ENCODE measurements at regions not wholly inside any gene's neighbourhood (a gene's known extent, or its start where the extent isn't known, plus 50 kb on each side); places are given as distances from the start of the nearest gene placed in this dataset.

- intact Hi-C loops (cut with DNase I): no loop called here
- no peak for DNase-seq (ENCODE audit: low spot score)
Observed at GRCh38 chr21:16678429-16679160, 834.2 kb upstream of the CXADR start.

DNA sequence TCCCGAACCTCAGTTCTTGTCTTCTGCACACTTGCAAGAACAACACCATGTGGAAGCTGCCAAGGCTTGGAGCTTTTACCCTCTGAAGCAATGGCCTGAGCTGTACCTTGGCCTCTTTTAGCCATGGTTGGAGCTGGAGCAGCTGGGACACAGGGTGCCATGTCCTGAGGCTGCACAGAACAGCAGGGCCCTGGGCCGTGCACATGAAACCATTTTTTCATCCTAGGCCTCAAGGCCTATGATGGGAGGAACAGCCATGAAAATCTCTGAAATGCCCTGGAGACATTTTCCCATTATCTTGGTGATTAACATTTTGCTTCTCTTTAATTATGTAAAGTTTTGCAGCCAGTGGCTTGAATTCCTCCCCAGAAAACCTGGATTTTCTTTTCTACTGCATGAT, 817.8 kb upstream of the CXADR start:
- intact Hi-C loops (cut with DNase I): no loop called here
- DNase-seq (ENCODE audit: low spot score): no peak

DNA sequence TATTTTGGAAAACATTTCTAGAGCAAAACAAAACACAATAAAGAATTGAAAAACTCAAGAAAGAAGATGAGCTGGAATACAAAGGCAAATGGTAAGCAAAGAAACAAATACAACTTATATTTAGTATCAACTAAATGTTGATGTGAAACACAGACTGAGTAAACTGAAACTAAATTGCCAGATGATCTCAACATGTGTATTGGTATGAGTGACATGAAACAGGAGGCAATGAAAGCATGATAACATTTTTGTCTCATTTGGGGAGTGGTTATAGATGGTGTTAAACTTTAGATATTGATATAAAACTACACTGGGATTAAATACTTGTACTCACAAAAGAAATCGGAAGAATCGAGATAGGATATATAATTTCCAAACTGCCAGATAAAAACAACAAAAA, 805.6 kb upstream of the CXADR start:
- no peak for DNase-seq (ENCODE audit: low spot score)
- intact Hi-C loops (cut with DNase I): no loop called here

GRCh38 chr21:16708101-16708835, 804.6 kb upstream of the CXADR start:
- intact Hi-C loops (cut with DNase I): no loop called here
- no peak for DNase-seq (ENCODE audit: low spot score)

GRCh38 chr21:16709866-16710550, 802.8 kb upstream of the CXADR start:
- intact Hi-C loops (cut with DNase I): no loop called here
- no peak for DNase-seq (ENCODE audit: low spot score)

DNA sequence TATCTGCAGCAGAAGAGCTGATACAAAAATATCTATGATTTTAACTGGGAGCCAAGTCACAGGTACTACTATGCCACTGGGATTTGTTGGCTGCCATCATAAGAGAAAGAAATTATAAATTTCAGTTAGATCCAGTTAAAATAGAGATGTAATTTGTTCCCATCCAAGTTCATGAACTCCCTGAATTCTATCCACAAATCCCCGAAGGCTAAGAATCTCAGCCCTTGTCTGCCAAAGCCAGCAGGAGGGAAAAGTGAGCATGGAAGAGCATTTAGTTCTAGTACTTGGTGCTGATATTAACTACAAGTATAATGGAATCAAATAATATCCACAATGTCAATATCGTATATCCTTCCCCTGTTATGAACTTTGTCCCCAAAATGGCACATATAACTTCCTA, 801.1 kb upstream of the CXADR start:
- intact Hi-C loops (cut with DNase I): no loop called here

DNA sequence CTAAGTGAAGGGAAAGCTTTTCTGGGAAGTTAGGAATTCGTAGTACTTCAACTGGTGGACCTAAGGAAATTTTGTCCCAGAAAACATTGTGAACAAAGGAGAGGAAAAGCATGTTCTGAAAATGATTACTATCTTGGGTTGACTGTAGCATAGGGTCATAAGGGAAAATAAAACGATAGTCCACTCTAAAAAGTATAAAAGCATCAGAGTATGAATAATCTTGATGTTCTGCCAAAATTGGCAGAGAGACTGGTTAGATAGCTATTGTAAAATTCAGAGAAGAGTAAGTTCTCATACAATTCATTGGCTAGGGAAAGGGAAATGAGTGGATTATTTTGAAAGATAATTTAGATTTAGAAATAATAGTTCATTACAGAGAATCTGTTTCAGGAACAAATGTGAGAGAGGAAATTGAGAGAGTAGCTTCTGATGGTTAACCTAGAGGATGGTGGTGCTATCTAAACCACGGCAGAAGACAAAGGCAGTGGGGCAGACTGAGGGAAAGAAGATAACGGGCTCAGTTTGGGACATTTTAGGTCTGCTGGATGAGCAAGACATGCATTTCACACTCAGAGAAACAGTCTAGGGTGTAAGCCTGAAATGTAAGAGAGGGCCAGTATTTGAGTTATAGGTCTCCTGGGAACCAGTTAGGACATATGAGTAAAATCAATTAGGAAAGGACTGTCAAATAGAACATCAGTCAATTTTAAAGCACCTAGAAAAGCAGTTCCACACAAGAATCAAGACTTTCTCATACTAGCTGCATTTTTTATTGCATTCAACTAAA, 799.3 kb upstream of the CXADR start:
- intact Hi-C loops (cut with DNase I): no loop called here
- no peak for DNase-seq (ENCODE audit: low spot score)

More for the DNA sequence above, 801.1 kb upstream of the CXADR start:
- no peak for DNase-seq (ENCODE audit: low spot score)

GRCh38 chr21:16740511-16740910, 772.3 kb upstream of the CXADR start:
- intact Hi-C loops (cut with DNase I): no loop called here
- no peak for DNase-seq (ENCODE audit: low spot score)

GRCh38 chr21:16741141-16741665, 771.6 kb upstream of the CXADR start:
- intact Hi-C loops (cut with DNase I): no loop called here

DNA sequence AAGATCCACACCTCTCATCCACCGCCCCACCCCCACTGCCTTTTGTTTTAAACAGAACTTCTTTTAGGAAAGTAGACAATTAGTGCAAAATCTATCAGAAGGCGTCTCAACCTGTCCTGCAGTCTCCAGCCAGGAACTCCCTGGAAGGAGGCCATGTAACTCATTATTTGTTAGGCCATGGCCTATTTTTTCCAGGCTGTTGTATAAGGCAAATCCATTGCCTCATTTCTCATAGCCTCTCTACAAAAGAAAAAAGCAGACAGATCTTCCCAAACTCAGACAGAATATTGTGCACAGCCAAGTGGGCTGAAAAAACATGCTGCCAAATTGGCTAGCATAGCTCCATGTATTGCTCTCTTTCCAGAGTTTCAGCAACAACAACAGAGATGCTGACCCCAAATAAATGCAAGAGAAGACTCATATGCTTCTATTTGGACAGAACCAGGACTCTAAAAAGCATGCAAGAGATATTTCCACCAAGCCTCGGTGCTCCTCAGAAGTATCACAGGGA, 770.7 kb upstream of the CXADR start:
- intact Hi-C loops (cut with DNase I): no loop called here
- DNase-seq (ENCODE audit: low spot score): no peak

More at GRCh38 chr21:16741141-16741665, 771.6 kb upstream of the CXADR start:
- no peak for DNase-seq (ENCODE audit: low spot score)

- intact Hi-C loops (cut with DNase I): no loop called here
- DNase-seq (ENCODE audit: low spot score): no peak
Observed at GRCh38 chr21:16742741-16743140, 770.1 kb upstream of the CXADR start.

GRCh38 chr21:16743317-16743716, 769.5 kb upstream of the CXADR start:
- intact Hi-C loops (cut with DNase I): no loop called here

DNA sequence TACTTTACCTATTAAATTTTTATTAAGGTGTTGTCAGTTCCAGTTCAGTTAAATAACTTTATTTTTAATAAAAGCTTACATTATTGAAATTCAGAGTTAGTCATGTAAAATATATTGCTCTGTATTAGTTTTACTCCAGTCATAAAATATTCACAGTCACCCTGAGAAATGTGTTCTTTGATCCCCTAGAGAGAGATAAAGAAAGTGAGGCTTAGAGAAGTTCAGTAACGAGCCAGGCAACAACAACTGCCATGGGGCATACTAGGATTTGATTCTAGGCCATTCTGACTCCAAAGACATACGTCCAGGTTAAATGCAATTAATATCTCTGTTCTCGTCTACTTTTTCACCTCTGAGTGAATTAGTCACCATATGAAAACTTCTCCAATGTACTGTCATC, 761.9 kb upstream of the CXADR start:
- DNase-seq (ENCODE audit: low spot score): no peak
- intact Hi-C loops (cut with DNase I): no loop called here

More at GRCh38 chr21:16743317-16743716, 769.5 kb upstream of the CXADR start:
- DNase-seq (ENCODE audit: low spot score): no peak

DNA sequence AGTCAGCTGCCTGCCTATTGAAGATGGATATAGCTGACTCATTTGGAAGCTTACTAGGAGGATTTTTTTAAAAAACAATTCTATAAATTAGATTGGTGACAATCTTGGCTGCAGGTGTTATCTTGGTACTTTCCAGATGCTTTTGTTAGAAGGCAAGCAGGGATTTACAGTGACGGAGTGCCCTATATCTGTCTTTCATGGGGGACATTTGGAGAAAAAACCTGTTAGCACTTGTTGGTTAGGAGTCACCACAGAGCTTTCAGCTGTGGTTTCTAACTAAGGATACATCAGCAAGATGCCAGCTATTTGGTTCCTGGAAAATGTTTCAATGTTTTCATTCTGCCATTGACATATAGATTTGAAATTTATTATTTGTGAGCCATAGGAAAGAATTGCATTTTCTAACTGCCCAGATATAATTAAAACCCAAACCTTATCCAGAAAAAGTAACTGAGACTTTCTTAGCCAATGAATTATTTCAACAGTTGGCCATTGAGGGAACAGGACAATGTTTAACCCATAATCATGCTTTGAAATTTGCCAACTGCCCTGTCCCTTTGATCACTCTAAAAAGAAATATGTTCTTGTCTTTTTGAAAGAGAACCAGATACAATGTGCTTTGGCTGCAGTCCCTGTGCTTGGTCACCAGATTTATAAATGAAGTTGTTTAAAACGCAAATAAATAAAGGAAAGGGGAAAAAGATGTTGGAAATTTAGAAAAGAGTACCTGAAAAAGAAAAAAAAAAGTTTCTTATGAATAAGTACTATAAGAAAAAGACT, 761.0 kb upstream of the CXADR start:
- intact Hi-C loops (cut with DNase I): no loop called here
- no peak for DNase-seq (ENCODE audit: low spot score)

DNA sequence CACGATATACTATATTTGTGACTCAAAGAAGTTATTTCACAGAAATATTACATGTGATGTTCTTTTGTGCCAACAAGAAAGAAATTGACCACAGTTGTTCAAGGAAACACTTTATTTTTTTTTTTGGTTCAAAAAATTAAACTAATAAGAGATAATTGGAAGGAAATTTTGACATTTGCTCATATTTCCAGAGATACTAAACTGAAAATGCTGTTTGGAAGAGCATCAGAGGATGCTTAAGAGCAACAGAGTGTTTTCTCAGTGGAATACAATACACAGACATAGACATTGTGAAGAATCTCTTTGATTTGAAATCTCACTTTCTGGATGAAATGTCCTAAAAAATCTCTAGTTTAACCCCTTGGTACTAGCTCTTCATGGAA, 760.4 kb upstream of the CXADR start:
- intact Hi-C loops (cut with DNase I): no loop called here
- DNase-seq (ENCODE audit: low spot score): no peak

DNA sequence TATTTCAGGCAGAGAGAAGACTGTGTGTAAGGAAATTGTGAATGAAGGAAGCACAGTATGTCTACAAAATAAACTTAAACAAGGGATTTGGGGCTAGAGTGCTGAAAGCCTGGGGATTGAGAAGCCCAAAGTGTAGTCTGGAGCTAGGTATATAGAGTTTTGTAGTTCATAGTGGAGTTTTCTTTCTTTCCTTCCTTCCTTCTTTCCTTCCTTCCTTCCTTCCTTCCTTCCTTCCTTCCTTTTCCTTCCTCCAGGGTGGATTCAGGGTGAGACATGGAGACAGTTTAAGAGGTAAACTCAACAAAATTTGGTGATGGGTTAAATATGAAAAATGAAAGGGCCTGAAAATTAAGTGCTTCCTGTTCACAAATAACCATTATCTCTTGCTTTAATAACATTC, 757.8 kb upstream of the CXADR start:
- no peak for DNase-seq (ENCODE audit: low spot score)
- intact Hi-C loops (cut with DNase I): no loop called here

- intact Hi-C loops (cut with DNase I): no loop called here
- no peak for DNase-seq (ENCODE audit: low spot score)
Observed at GRCh38 chr21:16767201-16767600, 745.6 kb upstream of the CXADR start.

DNA sequence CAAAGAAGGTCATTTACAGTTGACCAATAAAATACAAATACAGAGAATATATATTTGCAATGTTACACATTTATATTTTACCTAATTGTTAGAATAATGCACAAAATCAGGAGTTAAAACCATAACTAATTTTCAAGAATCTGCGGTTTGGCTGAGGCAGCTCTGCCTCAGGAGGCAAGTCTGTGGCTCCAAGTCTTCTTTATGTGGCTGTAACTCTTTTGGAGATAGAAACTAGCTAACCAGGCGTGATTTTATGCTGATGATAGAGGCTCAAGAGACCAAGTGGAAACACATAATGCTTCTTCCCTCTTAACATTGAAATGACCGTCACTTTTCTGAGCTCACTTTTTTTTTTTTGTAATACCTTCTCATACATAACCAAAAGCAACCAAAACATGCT, 744.7 kb upstream of the CXADR start:
- no peak for DNase-seq (ENCODE audit: low spot score)
- intact Hi-C loops (cut with DNase I): no loop called here

- intact Hi-C loops (cut with DNase I): no loop called here
- no peak for DNase-seq (ENCODE audit: low spot score)
Observed at GRCh38 chr21:16770266-16770665, 742.6 kb upstream of the CXADR start.
